Kidney (tissue), 13 donors: ENCODE measurements at regions not wholly inside any gene's neighbourhood (a gene's known extent, or its start where the extent isn't known, plus 50 kb on each side); places are given as distances from the start of the nearest gene placed in this dataset.

Experiments
- DNase-seq, 5 donors: peaks; one replicate each; pipeline ENCODE4 v3.0.0-alpha.2; 2013 to 2020
- FAIRE-seq: peaks from 2 replicates; lab custom pipeline; 2012; peaks lifted over from hg19 to GRCh38; lab: Jason Lieb, UNC
- H3K27ac ChIP-seq, 2 donors: one replicate each; pipeline ENCODE4 v1.7.0; 2013; ENCODE audit warnings: low read depth in 2 of 2, low read length in 2 of 2, inconsistent platforms in 1 of 2
- H3K27me3 ChIP-seq: one replicate; pipeline ENCODE4 v1.7.1; 2013; ENCODE audit warnings: low read length, inconsistent platforms; ENCODE audit not compliant: control insufficient read depth, insufficient read depth
- H3K36me3 ChIP-seq, 3 donors: one replicate each; pipeline versions ENCODE4 v1.7.0 to v1.7.1; 2013; ENCODE audit warnings: low read length in 3 of 3, control low read depth in 1 of 3, inconsistent platforms in 1 of 3; ENCODE audit not compliant: insufficient read depth in 3 of 3, control insufficient read depth in 2 of 3
- H3K4me1 ChIP-seq, 3 donors: one replicate each; pipeline versions ENCODE4 v1.7.0 to v1.7.1; 2013; ENCODE audit warnings: low read length in 3 of 3, inconsistent platforms in 1 of 3, low read depth in 1 of 3; ENCODE audit not compliant: control insufficient read depth in 2 of 3, insufficient read depth in 2 of 3
- H3K4me3 ChIP-seq, 3 donors: one replicate each; pipeline versions ENCODE4 v1.7.0 to v1.8.1; 2013; ENCODE audit warnings: low read length in 3 of 3, control low read depth in 1 of 3, inconsistent platforms in 1 of 3
- H3K9ac ChIP-seq, 3 donors: one replicate each; pipeline versions ENCODE4 v1.7.0 to v1.7.1; 2013; ENCODE audit warnings: low read length in 3 of 3, control low read depth in 1 of 3, inconsistent platforms in 1 of 3
- H3K9me3 ChIP-seq, 3 donors: one replicate each; pipeline versions ENCODE4 v1.7.0 to v1.7.1; 2013; ENCODE audit warnings: low read length in 3 of 3, control low read depth in 1 of 3, inconsistent platforms in 1 of 3; ENCODE audit not compliant: control insufficient read depth in 2 of 3, insufficient read depth in 1 of 3
- CTCF ChIP-seq: IDR thresholded peaks from 3 replicates; pipeline ENCODE4 v1.5.1; 2012; ENCODE audit warnings: mild to moderate bottlenecking, moderate library complexity, borderline replicate concordance; ENCODE audit not compliant: insufficient read depth; ENCODE audit errors: extremely low read depth
- intact Hi-C: fragments of 100-400 bp; cut with DNase I; formaldehyde crosslinking; loops from one replicate; pipeline ENCODE4 v1.11.1; 2022
- donor health status: control.
- donor health status: control.
- donor health status: control.
- donor health status: control.
- donor health status: control.
- donor health status: DM: yes; HTN: yes; CAD: no.
- donor health status: Normal renal cell carcinoma (clear cell type).

- no peaks in the 10 kb centered on the region for H3K27me3 ChIP-seq
- peaks cover 0 to 2% (median 2%) of the 10 kb centered on the region in 3 donors for H3K9me3 ChIP-seq
- peak in 2 of 5 donors; percentile 19 to 22 for DNase-seq
- H3K4me3 ChIP-seq: no peak overlapping the region
- TF ChIP-seq CTCF: no peak
- H3K27ac ChIP-seq: no peak overlapping the region
- intact Hi-C loops: no loop called here
- no peaks in the 10 kb centered on the region for H3K4me1 ChIP-seq
- no peaks in the 10 kb centered on the region for H3K36me3 ChIP-seq
- no peak for FAIRE-seq
- H3K9ac ChIP-seq: no peak overlapping the region
These were observed 92.0 kb upstream of the RAB12 start for GRCh38 chr18:8517276-8517675.

GRCh38 chr18:8519102-8519501 is 90.1 kb upstream of the RAB12 start:
- Histone ChIP-seq H3K27me3 (no peaks in the 10 kb centered on the region), H3K9ac (no peak overlapping the region), H3K4me1 (no peaks in the 10 kb centered on the region), H3K36me3 (no peaks in the 10 kb centered on the region), H3K4me3 (no peak overlapping the region), H3K9me3 (peaks cover 0 to 2% (median 2%) of the 10 kb centered on the region in 3 donors), H3K27ac (no peak overlapping the region)
- TF ChIP-seq CTCF: no peak
- DNase-seq (no peak), FAIRE-seq (no peak)
- intact Hi-C loops: no loop called here

- H3K27ac ChIP-seq: no peak overlapping the region
- no peak for DNase-seq
- no peaks in the 10 kb centered on the region for H3K27me3 ChIP-seq
- intact Hi-C loops: no loop called here
- no peak for FAIRE-seq
- H3K4me3 ChIP-seq: no peak overlapping the region
- peaks cover 0 to 2% (median 2%) of the 10 kb centered on the region in 3 donors for H3K9me3 ChIP-seq
- no peak overlapping the region for H3K9ac ChIP-seq
- TF ChIP-seq CTCF: no peak
- H3K4me1 ChIP-seq: no peaks in the 10 kb centered on the region
- no peaks in the 10 kb centered on the region for H3K36me3 ChIP-seq
These were observed 89.0 kb upstream of the RAB12 start for GRCh38 chr18:8520266-8520665.

- H3K9me3 ChIP-seq: peaks cover 0 to 2% (median 2%) of the 10 kb centered on the region in 3 donors
- no peaks in the 10 kb centered on the region for H3K4me1 ChIP-seq
- no peak overlapping the region for H3K27ac ChIP-seq
- no peak overlapping the region for H3K4me3 ChIP-seq
- FAIRE-seq (no peak), DNase-seq (no peak)
- TF ChIP-seq CTCF: no peak
- no peaks in the 10 kb centered on the region for H3K27me3 ChIP-seq
- H3K9ac ChIP-seq: no peak overlapping the region
- intact Hi-C loops: no loop called here
- no peaks in the 10 kb centered on the region for H3K36me3 ChIP-seq
These were observed 86.5 kb upstream of the RAB12 start for GRCh38 chr18:8522756-8523155.
